ENCODE measurements at regions not wholly inside any gene's neighbourhood (a gene's known extent, or its start where the extent isn't known, plus 50 kb on each side); places are given as distances from the start of the nearest gene placed in this dataset.
"Not testable (repeated sequence)": the region's sequence is repeated elsewhere in the genome, so short reads cannot be mapped to it uniquely, and the experiment has no call there.

DNA sequence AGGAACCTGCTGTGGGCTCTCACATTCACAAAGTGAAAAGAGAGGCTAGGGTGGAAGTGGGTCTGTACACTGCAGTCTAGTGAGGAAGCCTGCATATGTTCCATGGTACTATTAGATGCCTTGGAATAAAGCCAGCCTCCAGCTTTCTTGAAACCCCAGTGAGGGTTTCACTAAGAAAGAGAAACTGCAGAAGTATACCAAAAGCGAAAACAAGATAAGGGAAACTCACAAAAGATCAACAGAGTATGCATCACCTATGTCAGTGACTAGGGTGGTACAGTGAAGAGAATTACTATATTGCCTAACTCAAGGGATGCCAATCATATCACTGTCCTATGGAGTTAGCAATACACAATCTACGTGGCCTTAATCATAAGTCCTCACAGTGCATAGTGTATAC, 212.5 kb upstream of the GADL1 start:
- Histone ChIP-seq H3K9ac (ENCODE audit: low read depth in 2 of 2, low read length in 2 of 2) (no peak overlapping the region), H3K4me3 (no peak overlapping the region), H3K4me1 (no peaks in the 10 kb centered on the region), H3K27me3 (no peaks in the 10 kb centered on the region), H3K9me3 (no peaks in the 10 kb centered on the region), H3K27ac (no peak overlapping the region), H3K36me3 (no peaks in the 10 kb centered on the region)
- intact Hi-C loops (cut with DNase I), result no loop called here
- TF ChIP-seq, protein P1, sequence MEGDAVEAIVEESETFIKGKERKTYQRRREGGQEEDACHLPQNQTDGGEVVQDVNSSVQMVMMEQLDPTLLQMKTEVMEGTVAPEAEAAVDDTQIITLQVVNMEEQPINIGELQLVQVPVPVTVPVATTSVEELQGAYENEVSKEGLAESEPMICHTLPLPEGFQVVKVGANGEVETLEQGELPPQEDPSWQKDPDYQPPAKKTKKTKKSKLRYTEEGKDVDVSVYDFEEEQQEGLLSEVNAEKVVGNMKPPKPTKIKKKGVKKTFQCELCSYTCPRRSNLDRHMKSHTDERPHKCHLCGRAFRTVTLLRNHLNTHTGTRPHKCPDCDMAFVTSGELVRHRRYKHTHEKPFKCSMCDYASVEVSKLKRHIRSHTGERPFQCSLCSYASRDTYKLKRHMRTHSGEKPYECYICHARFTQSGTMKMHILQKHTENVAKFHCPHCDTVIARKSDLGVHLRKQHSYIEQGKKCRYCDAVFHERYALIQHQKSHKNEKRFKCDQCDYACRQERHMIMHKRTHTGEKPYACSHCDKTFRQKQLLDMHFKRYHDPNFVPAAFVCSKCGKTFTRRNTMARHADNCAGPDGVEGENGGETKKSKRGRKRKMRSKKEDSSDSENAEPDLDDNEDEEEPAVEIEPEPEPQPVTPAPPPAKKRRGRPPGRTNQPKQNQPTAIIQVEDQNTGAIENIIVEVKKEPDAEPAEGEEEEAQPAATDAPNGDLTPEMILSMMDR (IDR thresholded peaks at IDR 0.05), result no peak
- no peak for DNase-seq

DNA sequence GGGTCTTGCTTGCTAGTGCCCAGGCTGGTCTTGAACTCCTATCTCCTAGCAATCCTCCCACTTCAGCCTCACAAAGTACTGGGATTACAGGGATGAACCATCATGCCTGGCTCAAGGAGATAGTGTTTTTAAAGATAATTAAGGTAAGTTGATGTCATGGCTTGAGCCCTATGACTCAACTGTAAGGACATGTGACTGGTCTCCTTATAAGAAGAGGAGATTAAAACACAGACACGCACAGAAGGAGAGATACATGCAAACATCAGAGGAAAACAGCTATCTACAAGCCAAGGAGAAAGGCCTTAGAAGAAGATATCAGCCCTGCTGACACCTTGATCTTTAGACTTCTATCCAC, 220.4 kb upstream of the GADL1 start:
- Histone ChIP-seq H3K4me1 (no peaks in the 10 kb centered on the region), H3K27ac (no peak overlapping the region), H3K4me3 (no peak overlapping the region), H3K9me3 (no peaks in the 10 kb centered on the region), H3K9ac (ENCODE audit: low read depth in 2 of 2, low read length in 2 of 2) (no peak overlapping the region), H3K36me3 (no peaks in the 10 kb centered on the region), H3K27me3 (no peaks in the 10 kb centered on the region)
- intact Hi-C loops (cut with DNase I), result no loop called here
- TF ChIP-seq, protein P1 (IDR thresholded peaks at IDR 0.05), result no peak
- no peak for DNase-seq

DNA sequence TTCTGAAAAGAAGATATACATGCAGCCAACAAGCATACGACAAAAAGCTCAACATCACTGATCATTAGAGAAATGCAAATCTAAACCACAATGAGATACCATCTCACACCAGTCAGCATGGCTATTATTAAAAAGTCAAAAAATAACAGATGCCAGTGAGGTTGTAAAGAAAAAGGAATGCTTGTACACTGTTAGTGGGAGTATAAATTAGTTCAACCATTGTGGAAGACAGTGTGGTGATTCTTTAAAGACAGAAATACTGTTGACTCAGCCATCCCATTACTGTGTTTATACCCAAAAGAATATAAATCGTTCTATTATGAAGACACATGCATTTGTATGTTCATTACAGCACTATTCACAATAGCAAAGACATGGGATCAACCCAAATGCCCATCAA, 221.1 kb upstream of the GADL1 start:
- H3K36me3 ChIP-seq; DNase-seq; H3K9ac ChIP-seq (ENCODE audit: low read depth in 2 of 2, low read length in 2 of 2); H3K27ac ChIP-seq; H3K27me3 ChIP-seq; intact Hi-C loops (cut with DNase I); H3K4me3 ChIP-seq; H3K4me1 ChIP-seq; H3K9me3 ChIP-seq: not testable (repeated sequence)

DNA sequence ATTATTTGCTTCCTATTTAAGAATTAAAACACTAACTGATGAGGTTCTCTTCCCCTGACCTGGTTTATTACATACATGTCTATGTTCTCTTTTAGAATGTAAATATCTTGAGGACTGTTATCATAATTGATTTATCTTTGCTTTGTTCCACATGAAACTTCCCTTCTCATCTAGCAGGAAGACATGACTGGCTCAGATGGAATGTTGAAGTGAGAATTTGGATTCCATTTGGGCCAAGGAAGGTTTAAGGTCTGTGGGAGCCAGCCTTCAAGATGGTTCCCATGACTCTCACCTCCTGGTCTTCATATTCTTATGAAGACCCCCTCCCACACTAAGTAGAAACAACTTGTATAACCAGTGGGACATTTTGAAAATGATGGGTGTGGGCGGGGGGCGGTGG, 222.2 kb upstream of the GADL1 start:
- H3K36me3 ChIP-seq, result no peaks in the 10 kb centered on the region
- no peaks in the 10 kb centered on the region for H3K27me3 ChIP-seq
- DNase-seq, result no peak
- intact Hi-C loops (cut with DNase I), result no loop called here
- no peak overlapping the region for H3K27ac ChIP-seq
- H3K4me1 ChIP-seq, result no peaks in the 10 kb centered on the region
- no peak overlapping the region for H3K4me3 ChIP-seq
- no peak overlapping the region for H3K9ac ChIP-seq (ENCODE audit: low read depth in 2 of 2, low read length in 2 of 2)
- TF ChIP-seq, protein P1 (IDR thresholded peaks at IDR 0.05), result no peak
- H3K9me3 ChIP-seq, result no peaks in the 10 kb centered on the region

DNA sequence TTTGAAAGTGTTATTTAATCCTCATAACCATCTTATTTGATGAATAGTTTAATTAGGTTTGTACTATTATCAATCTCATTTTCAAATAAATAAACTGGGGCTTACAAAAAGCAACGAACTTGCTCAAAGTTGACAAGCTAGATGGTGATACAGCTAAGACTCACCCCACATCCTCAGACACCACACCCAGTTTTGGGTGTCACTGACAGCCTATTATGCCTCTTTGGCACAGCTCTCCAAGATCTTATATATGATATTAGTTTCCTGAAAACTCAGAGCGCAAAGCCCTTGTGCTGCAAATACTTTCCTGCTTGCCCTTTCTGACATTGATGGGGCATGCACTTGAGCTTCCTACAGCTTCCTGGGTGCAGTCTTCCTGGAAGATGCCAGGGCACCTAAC, 223.4 kb upstream of the GADL1 start:
- no peak overlapping the region for H3K9ac ChIP-seq (ENCODE audit: low read depth in 2 of 2, low read length in 2 of 2)
- no peaks in the 10 kb centered on the region for H3K27me3 ChIP-seq
- no peak overlapping the region for H3K27ac ChIP-seq
- intact Hi-C loops (cut with DNase I), result no loop called here
- no peaks in the 10 kb centered on the region for H3K4me1 ChIP-seq
- no peak overlapping the region for H3K4me3 ChIP-seq
- no peak for DNase-seq
- no peaks in the 10 kb centered on the region for H3K9me3 ChIP-seq
- TF ChIP-seq, protein P1 (IDR thresholded peaks at IDR 0.05), result no peak
- no peaks in the 10 kb centered on the region for H3K36me3 ChIP-seq

DNA sequence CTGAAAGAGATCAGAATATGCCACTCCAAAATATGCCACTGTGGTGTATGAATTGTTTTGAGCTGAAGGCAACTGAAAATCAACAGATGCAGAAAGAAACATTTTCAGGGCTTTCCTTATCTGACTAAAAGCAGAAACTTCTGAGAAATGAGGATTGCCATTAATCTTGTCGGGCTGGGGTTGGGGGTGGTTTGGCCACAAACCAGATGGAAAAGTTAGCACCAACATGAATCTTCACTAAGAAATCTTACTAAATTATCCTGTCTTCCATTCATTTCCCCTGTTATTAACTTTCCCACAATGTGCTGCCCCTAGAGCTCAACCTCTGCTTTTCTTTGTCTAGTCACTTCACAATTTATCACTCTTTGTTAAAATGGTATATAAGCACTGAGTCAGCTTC, 229.9 kb upstream of the GADL1 start:
- Histone ChIP-seq H3K9ac (ENCODE audit: low read depth in 2 of 2, low read length in 2 of 2) (no peak overlapping the region), H3K27me3 (no peaks in the 10 kb centered on the region), H3K9me3 (no peaks in the 10 kb centered on the region), H3K4me1 (no peaks in the 10 kb centered on the region), H3K36me3 (no peaks in the 10 kb centered on the region), H3K27ac (no peak overlapping the region), H3K4me3 (no peak overlapping the region)
- no peak for DNase-seq
- intact Hi-C loops (cut with DNase I), result no loop called here
- TF ChIP-seq, protein P1 (IDR thresholded peaks at IDR 0.05), result no peak
